HepG2 (cell line): ENCODE measurements at regions not wholly inside any gene's neighbourhood (a gene's known extent, or its start where the extent isn't known, plus 50 kb on each side); places are given as distances from the start of the nearest gene placed in this dataset.

Experiments used
- ATF7 ChIP-seq, 2 experiments: fragments of 450-650 bp in 1 of 2; sonication (generic) in 1 of 2; formaldehyde crosslinking in 1 of 2; IDR thresholded peaks; 2 replicates each; pipeline versions ENCODE4 v1.4.0 to v1.6.1; 2016 to 2020; ENCODE audit warnings: antibody characterized with exemption in 1 of 2, mild to moderate bottlenecking in 1 of 2, missing genetic modification reagents in 1 of 2
- JUN ChIP-seq: sonication (generic); formaldehyde crosslinking; IDR thresholded peaks from 2 replicates; pipeline ENCODE4 v1.4.0; 2020; ENCODE audit warnings: mild to moderate bottlenecking, missing genetic modification reagents
- KAT8 ChIP-seq: IDR thresholded peaks from 2 replicates; pipeline ENCODE4 v1.6.1; 2016; ENCODE audit warnings: missing genetic modification reagents, missing compliant biosample characterization
- MED1 ChIP-seq: sonication (generic); formaldehyde crosslinking; IDR thresholded peaks from 2 replicates; pipeline ENCODE4 v1.4.0; 2020; ENCODE audit warnings: missing genetic modification reagents
- MIER3 ChIP-seq: IDR thresholded peaks from 2 replicates; pipeline ENCODE4 v1.6.1; 2016; ENCODE audit warnings: missing compliant biosample characterization, borderline replicate concordance
- NKX3-1 ChIP-seq: sonication (generic); formaldehyde crosslinking; IDR thresholded peaks from 2 replicates; pipeline ENCODE4 v1.5.0; 2020; ENCODE audit warnings: missing genetic modification reagents
- SALL1 ChIP-seq: sonication (generic); formaldehyde crosslinking; IDR thresholded peaks from 2 replicates; pipeline ENCODE4 v1.8.0; 2022; ENCODE audit warnings: mild to moderate bottlenecking, missing genetic modification reagents
- SOX5 ChIP-seq: IDR thresholded peaks from 2 replicates; pipeline ENCODE4 v1.6.1; 2016; ENCODE audit warnings: borderline replicate concordance
- SP1 ChIP-seq, 2 experiments: fragments of 450-650 bp in 1 of 2; sonication (generic) in 1 of 2; formaldehyde crosslinking in 1 of 2; IDR thresholded peaks; 2 replicates each; pipeline versions ENCODE4 v1.4.0 to v1.6.1; 2016 to 2020; ENCODE audit warnings: missing genetic modification reagents in 1 of 2
- ZBTB20 ChIP-seq: sonication (generic); formaldehyde crosslinking; IDR thresholded peaks from 2 replicates; pipeline ENCODE4 v1.8.1; 2023; ENCODE audit warnings: missing genetic modification reagents, low read depth, mild to moderate bottlenecking, borderline replicate concordance
- ZBTB21 ChIP-seq: sonication (generic); formaldehyde crosslinking; IDR thresholded peaks from 2 replicates; pipeline ENCODE4 v1.4.0; 2020; ENCODE audit warnings: missing genetic modification reagents
- ZMYM3 ChIP-seq: sonication (generic); formaldehyde crosslinking; IDR thresholded peaks from 2 replicates; pipeline ENCODE4 v1.5.1; 2020; ENCODE audit warnings: mild to moderate bottlenecking, missing genetic modification reagents
- ZNF614 ChIP-seq: IDR thresholded peaks from 2 replicates; pipeline ENCODE4 v1.6.1; 2018; ENCODE audit warnings: missing biosample characterization, missing genetic modification reagents, inconsistent platforms, borderline replicate concordance
- TF ChIP-seq, protein P1 (sequence below): sonication (generic); formaldehyde crosslinking; conservative IDR thresholded peaks from 2 replicates; pipeline ENCODE4 v1.4.0; 2020; ENCODE audit warnings: missing genetic modification reagents
- TF ChIP-seq, protein P2 (sequence below): sonication (generic); formaldehyde crosslinking; IDR thresholded peaks from 2 replicates; pipeline ENCODE4 v1.5.0; 2020; ENCODE audit warnings: mild to moderate bottlenecking, missing genetic modification reagents, borderline replicate concordance
- TF ChIP-seq, protein P3 (sequence below): sonication (generic); formaldehyde crosslinking; IDR thresholded peaks from 2 replicates; pipeline ENCODE4 v1.4.0; 2020; ENCODE audit warnings: missing genetic modification reagents, borderline replicate concordance
- TF ChIP-seq, protein P4 (sequence below): sonication (generic); formaldehyde crosslinking; IDR thresholded peaks from 2 replicates; pipeline ENCODE4 v1.4.0; 2020; ENCODE audit warnings: missing genetic modification reagents
- TF ChIP-seq, protein P5 (sequence below): IDR thresholded peaks from 2 replicates; pipeline ENCODE4 v1.6.1; 2016

DNA sequence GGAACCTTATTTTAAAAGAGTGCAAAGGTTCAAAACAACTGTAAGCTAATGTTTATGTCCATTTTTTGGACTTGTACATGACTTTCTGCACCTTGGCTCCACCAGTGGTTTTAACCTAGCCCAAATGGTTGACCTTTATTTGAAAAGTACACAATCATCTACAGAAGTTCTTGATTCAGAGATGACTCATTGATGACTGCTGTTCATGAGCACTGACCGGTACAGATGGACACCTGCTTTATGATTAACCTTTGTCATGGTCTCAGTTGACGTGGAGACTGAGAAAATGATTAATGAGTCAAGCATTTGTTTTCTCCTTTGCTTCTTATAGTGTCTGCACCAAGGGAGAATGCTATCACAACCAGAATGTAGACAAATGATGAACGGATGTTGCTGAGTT is 55.7 kb upstream of the PTER start (continued):
- TF ChIP-seq, protein P1, sequence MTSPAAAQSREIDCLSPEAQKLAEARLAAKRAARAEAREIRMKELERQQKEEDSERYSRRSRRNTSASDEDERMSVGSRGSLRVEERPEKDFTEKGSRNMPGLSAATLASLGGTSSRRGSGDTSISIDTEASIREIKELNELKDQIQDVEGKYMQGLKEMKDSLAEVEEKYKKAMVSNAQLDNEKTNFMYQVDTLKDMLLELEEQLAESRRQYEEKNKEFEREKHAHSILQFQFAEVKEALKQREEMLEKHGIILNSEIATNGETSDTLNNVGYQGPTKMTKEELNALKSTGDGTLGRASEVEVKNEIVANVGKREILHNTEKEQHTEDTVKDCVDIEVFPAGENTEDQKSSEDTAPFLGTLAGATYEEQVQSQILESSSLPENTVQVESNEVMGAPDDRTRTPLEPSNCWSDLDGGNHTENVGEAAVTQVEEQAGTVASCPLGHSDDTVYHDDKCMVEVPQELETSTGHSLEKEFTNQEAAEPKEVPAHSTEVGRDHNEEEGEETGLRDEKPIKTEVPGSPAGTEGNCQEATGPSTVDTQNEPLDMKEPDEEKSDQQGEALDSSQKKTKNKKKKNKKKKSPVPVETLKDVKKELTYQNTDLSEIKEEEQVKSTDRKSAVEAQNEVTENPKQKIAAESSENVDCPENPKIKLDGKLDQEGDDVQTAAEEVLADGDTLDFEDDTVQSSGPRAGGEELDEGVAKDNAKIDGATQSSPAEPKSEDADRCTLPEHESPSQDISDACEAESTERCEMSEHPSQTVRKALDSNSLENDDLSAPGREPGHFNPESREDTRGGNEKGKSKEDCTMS: no peak
- TF ChIP-seq ZNF614 (peak; percentile 80), NKX3-1 (CRISPR knock-in tag) (no peak), KAT8 (CRISPR knock-in tag) (peak; percentile 57), ZBTB21 (peak; percentile 75), MIER3 (no peak), ZMYM3 (CRISPR knock-in tag) (no peak; the same call in 1 of the 2 replicates), JUN (CRISPR knock-in tag) (peak; percentile 95), ATF7 (IDR thresholded peaks at IDR 0.05) (no peak), ATF7 (CRISPR knock-in tag; IDR thresholded peaks at IDR 0.05) (no peak), ZBTB20 (CRISPR knock-in tag) (peak; percentile 58; the same call in 1 of the 2 replicates), SP1 (IDR thresholded peaks at IDR 0.05) (no peak), SP1 (CRISPR knock-in tag; IDR thresholded peaks at IDR 0.05) (no peak), SOX5 (CRISPR knock-in tag) (peak; percentile 81; the same call in 1 of the 2 replicates), MED1 (CRISPR knock-in tag) (peak; percentile 50), SALL1 (peak; percentile 69; the same call in 1 of the 2 replicates)
- TF ChIP-seq, protein P2, sequence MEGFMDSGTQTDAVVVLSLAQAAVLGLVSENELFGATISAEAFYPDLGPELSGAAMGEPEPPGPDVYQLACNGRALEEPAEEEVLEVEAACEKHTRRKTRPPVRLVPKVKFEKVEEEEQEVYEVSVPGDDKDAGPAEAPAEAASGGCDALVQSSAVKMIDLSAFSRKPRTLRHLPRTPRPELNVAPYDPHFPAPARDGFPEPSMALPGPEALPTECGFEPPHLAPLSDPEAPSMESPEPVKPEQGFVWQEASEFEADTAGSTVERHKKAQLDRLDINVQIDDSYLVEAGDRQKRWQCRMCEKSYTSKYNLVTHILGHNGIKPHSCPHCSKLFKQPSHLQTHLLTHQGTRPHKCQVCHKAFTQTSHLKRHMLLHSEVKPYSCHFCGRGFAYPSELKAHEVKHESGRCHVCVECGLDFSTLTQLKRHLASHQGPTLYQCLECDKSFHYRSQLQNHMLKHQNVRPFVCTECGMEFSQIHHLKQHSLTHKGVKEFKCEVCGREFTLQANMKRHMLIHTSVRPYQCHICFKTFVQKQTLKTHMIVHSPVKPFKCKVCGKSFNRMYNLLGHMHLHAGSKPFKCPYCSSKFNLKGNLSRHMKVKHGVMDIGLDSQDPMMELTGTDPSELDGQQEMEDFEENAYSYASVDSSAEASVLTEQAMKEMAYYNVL (CRISPR knock-in tag): peak; percentile 71
- TF ChIP-seq, protein P3, sequence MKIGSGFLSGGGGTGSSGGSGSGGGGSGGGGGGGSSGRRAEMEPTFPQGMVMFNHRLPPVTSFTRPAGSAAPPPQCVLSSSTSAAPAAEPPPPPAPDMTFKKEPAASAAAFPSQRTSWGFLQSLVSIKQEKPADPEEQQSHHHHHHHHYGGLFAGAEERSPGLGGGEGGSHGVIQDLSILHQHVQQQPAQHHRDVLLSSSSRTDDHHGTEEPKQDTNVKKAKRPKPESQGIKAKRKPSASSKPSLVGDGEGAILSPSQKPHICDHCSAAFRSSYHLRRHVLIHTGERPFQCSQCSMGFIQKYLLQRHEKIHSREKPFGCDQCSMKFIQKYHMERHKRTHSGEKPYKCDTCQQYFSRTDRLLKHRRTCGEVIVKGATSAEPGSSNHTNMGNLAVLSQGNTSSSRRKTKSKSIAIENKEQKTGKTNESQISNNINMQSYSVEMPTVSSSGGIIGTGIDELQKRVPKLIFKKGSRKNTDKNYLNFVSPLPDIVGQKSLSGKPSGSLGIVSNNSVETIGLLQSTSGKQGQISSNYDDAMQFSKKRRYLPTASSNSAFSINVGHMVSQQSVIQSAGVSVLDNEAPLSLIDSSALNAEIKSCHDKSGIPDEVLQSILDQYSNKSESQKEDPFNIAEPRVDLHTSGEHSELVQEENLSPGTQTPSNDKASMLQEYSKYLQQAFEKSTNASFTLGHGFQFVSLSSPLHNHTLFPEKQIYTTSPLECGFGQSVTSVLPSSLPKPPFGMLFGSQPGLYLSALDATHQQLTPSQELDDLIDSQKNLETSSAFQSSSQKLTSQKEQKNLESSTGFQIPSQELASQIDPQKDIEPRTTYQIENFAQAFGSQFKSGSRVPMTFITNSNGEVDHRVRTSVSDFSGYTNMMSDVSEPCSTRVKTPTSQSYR (CRISPR knock-in tag): no peak
- TF ChIP-seq, protein P4, sequence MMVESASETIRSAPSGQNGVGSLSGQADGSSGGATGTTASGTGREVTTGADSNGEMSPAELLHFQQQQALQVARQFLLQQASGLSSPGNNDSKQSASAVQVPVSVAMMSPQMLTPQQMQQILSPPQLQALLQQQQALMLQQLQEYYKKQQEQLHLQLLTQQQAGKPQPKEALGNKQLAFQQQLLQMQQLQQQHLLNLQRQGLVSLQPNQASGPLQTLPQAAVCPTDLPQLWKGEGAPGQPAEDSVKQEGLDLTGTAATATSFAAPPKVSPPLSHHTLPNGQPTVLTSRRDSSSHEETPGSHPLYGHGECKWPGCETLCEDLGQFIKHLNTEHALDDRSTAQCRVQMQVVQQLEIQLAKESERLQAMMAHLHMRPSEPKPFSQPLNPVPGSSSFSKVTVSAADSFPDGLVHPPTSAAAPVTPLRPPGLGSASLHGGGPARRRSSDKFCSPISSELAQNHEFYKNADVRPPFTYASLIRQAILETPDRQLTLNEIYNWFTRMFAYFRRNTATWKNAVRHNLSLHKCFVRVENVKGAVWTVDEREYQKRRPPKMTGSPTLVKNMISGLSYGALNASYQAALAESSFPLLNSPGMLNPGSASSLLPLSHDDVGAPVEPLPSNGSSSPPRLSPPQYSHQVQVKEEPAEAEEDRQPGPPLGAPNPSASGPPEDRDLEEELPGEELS (CRISPR knock-in tag): peak; percentile 83
- TF ChIP-seq, protein P5, sequence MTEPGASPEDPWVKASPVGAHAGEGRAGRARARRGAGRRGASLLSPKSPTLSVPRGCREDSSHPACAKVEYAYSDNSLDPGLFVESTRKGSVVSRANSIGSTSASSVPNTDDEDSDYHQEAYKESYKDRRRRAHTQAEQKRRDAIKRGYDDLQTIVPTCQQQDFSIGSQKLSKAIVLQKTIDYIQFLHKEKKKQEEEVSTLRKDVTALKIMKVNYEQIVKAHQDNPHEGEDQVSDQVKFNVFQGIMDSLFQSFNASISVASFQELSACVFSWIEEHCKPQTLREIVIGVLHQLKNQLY (CRISPR knock-in tag): peak; percentile 32; the same call in 1 of the 2 replicates
